ENCODE measurements at regions not wholly inside any gene's neighbourhood (a gene's known extent, or its start where the extent isn't known, plus 50 kb on each side); places are given as distances from the start of the nearest gene placed in this dataset.
"Not testable (repeated sequence)": the region's sequence is repeated elsewhere in the genome, so short reads cannot be mapped to it uniquely, and the experiment has no call there.

DNA sequence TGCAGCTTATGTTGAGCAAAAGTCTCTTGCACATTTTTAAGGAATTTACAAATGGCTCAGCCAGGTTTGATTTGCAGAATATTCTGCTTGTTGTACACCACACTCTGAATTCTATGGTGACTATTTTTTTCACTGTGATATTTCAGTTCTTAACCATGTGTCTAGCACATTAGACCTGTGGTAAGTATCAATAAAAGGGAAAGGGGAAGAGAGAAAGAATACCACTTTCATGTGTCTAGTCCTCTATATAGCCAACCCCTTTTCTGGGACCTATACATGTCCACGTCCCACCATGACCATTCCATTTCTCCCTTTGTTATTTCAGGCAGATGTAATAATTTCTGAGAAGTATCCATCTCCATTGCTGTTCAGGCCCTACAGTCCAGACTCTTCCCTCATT is 121.3 kb upstream of the PNPLA4 start:
- Histone ChIP-seq H3K9me3 (no peaks in the 10 kb centered on the region), H3K4me1 (no peaks in the 10 kb centered on the region), H3K36me3 (no peaks in the 10 kb centered on the region), H3K27me3 (no peaks in the 10 kb centered on the region), H3K27ac (no peak overlapping the region), H3K4me3 (no peak overlapping the region)
- intact Hi-C loops (cut with DNase I) = no loop called here
- DNase-seq (no peak), ATAC-seq (no peak)
- TF ChIP-seq, protein P1, sequence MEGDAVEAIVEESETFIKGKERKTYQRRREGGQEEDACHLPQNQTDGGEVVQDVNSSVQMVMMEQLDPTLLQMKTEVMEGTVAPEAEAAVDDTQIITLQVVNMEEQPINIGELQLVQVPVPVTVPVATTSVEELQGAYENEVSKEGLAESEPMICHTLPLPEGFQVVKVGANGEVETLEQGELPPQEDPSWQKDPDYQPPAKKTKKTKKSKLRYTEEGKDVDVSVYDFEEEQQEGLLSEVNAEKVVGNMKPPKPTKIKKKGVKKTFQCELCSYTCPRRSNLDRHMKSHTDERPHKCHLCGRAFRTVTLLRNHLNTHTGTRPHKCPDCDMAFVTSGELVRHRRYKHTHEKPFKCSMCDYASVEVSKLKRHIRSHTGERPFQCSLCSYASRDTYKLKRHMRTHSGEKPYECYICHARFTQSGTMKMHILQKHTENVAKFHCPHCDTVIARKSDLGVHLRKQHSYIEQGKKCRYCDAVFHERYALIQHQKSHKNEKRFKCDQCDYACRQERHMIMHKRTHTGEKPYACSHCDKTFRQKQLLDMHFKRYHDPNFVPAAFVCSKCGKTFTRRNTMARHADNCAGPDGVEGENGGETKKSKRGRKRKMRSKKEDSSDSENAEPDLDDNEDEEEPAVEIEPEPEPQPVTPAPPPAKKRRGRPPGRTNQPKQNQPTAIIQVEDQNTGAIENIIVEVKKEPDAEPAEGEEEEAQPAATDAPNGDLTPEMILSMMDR (IDR thresholded peaks at IDR 0.05) = no peak

DNA sequence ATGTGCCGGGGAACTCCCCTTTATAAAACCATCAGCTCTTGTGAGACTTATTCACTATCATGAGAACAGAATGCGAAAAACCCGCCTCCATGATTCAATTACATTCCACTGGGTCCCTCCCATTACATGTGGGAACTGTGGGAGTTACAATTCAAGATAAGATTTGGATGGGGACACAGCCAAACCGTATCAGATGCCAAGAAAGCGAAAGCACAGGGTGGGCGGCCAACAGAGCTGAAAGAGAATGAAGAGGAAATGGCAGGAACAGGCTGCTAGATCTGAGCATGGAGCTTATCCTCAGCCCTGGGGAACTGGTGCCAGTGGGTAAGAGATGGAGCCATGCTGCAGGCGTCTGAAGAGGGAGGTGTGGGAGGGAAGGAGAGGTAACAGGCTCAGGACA is 117.7 kb upstream of the PNPLA4 start:
- intact Hi-C loops (cut with DNase I) = no loop called here
- no peaks in the 10 kb centered on the region for H3K36me3 ChIP-seq
- DNase-seq (no peak), ATAC-seq (no peak)
- TF ChIP-seq, protein P1 (IDR thresholded peaks at IDR 0.05) = no peak
- H3K9me3 ChIP-seq = no peaks in the 10 kb centered on the region
- H3K4me1 ChIP-seq = no peaks in the 10 kb centered on the region
- H3K27me3 ChIP-seq = no peaks in the 10 kb centered on the region
- no peak overlapping the region for H3K27ac ChIP-seq
- H3K4me3 ChIP-seq = no peak overlapping the region

DNA sequence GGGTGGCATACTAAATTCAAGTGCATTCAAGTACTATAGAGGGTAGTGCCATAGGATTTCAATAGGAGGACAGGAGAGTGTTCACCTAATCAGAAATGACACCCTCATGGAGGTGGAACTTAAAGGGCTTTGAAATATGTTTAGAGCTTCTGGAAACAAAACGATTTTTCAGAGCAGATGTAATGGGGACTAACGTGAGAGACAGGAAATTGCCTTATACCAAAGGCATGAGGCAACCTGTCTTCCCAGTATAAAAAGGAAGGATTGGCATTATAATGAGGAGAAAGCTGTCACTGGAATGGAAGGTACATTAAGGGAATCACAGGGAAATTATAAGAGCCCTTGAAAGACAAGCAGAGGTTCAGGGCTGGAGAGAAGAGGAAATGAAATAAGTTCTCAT is 116.3 kb upstream of the PNPLA4 start:
- no peaks in the 10 kb centered on the region for H3K9me3 ChIP-seq
- no peaks in the 10 kb centered on the region for H3K4me1 ChIP-seq
- H3K27ac ChIP-seq = no peak overlapping the region
- TF ChIP-seq, protein P1 (IDR thresholded peaks at IDR 0.05) = no peak
- no peak for DNase-seq
- H3K27me3 ChIP-seq = no peaks in the 10 kb centered on the region
- H3K4me3 ChIP-seq = no peak overlapping the region
- intact Hi-C loops (cut with DNase I) = no loop called here
- no peaks in the 10 kb centered on the region for H3K36me3 ChIP-seq
- ATAC-seq = no peak

DNA sequence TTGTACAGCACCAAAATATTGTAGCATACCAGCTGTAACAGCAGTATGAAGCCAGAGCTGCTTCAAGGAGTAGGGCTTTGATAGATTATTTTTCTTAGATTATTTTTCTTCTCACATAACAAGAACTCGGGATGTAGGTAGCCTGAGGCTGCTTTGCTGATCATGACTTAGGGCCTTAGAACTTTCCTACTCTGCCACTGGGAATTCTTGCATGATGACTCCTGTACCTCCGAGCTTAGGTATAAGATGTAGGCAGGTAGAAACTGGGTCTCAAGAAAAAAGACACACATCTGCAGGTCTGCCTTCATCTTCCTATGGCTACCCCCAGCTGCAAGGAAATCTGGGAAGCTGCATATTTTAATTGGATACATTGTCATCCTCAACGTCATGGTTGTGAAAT is 115.9 kb upstream of the PNPLA4 start:
- no peaks in the 10 kb centered on the region for H3K27me3 ChIP-seq
- DNase-seq = no peak
- TF ChIP-seq, protein P1 (IDR thresholded peaks at IDR 0.05) = no peak
- no peak overlapping the region for H3K27ac ChIP-seq
- H3K4me3 ChIP-seq = no peak overlapping the region
- intact Hi-C loops (cut with DNase I) = no loop called here
- ATAC-seq = no peak
- no peaks in the 10 kb centered on the region for H3K9me3 ChIP-seq
- H3K4me1 ChIP-seq = no peaks in the 10 kb centered on the region
- H3K36me3 ChIP-seq = no peaks in the 10 kb centered on the region

DNA sequence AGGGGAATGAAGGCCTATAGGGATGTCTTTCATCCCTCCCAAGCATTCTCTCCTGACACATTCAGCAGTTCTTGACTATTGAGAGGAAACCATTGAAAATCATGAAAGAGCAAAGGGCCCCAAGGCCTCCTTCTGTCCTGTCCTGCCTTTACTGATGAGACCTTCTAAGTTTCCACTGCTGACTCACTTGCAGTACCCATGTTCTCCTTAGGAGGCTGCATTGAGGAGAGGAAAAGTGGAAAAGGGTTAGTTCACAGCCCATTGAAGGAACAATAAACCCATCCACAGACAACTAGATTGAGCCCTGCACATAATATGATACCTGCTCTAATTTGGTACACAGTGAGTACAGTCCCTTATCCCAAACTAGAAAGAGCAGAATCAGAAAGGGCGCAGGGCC is 115.1 kb upstream of the PNPLA4 start:
- no peak for ATAC-seq
- intact Hi-C loops (cut with DNase I) = no loop called here
- no peaks in the 10 kb centered on the region for H3K36me3 ChIP-seq

DNA sequence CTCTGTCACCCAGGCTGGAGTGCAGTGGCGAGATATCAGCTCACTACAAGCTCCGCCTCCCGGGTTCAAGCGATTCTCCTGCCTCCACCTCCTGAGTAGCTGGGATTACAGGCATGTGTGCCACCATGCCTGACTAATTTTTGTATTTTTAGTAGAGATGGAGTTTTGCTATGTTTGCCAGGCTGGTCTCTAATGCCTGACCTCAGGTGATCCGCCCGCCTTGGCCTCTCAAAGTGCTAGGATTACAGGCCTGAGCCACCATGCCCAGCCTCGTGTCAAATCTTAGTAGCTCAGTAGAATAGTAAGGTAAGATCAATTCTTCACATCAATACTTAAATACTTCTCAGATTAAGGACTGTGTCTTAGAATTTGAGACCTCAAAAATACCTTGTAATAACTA is 112.5 kb upstream of the PNPLA4 start:
- H3K27me3 ChIP-seq; H3K27ac ChIP-seq; H3K4me3 ChIP-seq; H3K4me1 ChIP-seq; H3K36me3 ChIP-seq; ATAC-seq; DNase-seq; intact Hi-C loops (cut with DNase I); H3K9me3 ChIP-seq: not testable (repeated sequence)

More for the DNA sequence above, 115.1 kb upstream of the PNPLA4 start:
- H3K4me1 ChIP-seq = no peaks in the 10 kb centered on the region
- H3K4me3 ChIP-seq = no peak overlapping the region
- H3K9me3 ChIP-seq = no peaks in the 10 kb centered on the region
- no peak for DNase-seq
- TF ChIP-seq, protein P1 (IDR thresholded peaks at IDR 0.05) = no peak
- H3K27ac ChIP-seq = no peak overlapping the region
- no peaks in the 10 kb centered on the region for H3K27me3 ChIP-seq

Data from upper lobe of right lung (tissue), 1 donor.